HG03521 (cell line): ENCODE measurements at regions not wholly inside any gene's neighbourhood (a gene's known extent, or its start where the extent isn't known, plus 50 kb on each side); places are given as distances from the start of the nearest gene placed in this dataset.

Source experiments
- ATAC-seq: cut with Tn5 transposase; IDR thresholded peaks from one replicate; pipeline ENCODE4 v1.9.1; 2021; ENCODE audit warnings: mild to moderate bottlenecking, moderate library complexity; ENCODE audit not compliant: unreplicated experiment

DNA sequence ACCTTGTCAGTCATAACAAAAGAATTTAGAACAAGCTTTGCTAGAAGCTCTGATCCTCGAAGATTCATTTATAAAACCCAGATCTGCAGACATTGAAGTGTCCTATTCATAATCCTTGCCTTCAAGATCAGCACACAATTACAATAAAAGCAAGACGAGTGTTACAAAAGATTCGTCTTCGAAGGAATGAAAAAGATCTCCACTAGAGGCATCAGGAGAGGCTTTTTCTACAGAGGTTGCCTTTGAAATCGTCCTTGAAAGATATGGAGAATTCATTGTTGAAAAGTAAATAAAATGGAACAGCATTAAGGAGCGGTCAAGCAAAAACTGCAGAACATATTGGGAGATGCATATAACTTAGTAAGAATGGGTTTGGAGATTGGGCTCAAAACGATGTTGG is 146.4 kb downstream of the BMP4 start:
- ATAC-seq: no peak

DNA sequence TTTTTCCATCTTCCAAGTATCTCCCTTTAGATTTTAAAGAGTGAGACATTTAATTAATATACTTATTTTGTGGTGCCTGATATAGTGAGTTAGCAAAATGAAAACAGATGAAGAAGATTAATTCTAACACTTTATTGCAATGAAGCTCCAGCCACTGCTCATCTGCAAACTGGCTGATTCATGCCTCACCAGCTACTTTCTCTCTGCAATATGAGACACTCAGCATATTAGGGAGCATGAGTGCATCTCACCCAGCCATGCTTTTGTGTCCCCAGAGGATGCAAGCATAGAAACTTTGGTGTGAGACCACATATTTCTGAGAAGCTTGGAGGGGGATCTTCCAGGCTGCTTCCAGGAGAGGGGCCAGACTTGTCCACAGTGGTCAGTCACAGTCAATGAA is 148.6 kb downstream of the BMP4 start:
- ATAC-seq: no peak

DNA sequence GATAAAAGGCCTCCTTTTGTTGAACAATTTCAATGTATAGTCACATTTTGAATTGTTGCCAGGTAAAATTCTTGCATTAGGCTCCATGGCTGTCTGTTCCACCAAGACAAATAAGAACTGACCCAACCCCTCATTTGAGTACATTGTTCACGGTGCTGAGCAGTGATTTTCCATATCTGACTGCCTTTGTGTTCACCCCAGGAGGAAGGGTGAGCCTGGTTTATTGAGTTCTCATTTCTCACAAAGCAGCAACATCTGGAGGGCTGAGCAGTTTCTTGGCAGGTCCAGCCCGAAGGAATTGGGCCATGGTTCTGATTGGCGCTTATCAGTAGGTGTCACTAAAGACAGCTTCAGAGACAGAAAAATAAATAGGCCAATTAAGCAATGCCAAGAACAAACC is 149.1 kb downstream of the BMP4 start:
- no peak for ATAC-seq

- ATAC-seq: no peak
Observed at GRCh38 chr14:53807108-53807507, 149.5 kb downstream of the BMP4 start.

GRCh38 chr14:53796734-53797133 is 159.9 kb downstream of the BMP4 start:
- ATAC-seq: no peak

GRCh38 chr14:53793790-53794505 is 162.7 kb downstream of the BMP4 start:
- no peak for ATAC-seq

GRCh38 chr14:53792909-53793308 is 163.7 kb downstream of the BMP4 start:
- ATAC-seq: no peak

DNA sequence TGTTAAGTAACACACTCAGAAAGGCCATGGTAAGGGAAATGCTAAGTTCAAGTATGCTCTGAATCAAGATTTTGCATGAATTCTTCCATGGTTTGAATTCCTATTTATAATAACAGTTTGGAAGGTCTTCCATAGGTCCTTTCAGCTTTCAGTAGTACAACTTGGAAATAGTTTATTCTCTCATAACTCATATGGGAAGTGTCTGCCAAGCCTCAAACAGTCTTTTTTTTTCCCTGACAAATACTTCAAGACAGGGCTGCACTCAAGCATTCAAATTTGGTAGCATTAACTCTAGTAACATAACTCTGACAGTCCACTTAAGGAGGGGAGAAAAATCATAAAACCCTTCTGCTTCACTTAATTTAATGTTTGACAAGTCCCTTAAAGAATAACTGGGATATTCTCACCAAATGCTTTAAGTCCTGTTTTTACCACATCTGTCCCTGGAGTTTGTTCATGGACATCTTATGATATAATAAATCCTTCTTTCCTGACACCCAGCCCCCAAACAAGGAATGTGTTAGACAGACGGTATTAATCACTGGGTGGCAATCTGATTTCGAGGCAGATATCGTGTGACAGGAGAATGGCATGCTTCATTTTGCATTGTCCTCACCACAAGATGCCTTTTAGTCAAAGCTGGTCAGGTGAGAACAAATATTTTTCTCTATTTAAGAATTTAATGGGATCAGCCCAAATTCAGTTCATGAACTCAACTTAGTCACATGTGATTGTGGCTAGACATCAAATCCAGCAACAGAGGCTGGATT is 165.7 kb downstream of the BMP4 start:
- ATAC-seq: no peak

DNA sequence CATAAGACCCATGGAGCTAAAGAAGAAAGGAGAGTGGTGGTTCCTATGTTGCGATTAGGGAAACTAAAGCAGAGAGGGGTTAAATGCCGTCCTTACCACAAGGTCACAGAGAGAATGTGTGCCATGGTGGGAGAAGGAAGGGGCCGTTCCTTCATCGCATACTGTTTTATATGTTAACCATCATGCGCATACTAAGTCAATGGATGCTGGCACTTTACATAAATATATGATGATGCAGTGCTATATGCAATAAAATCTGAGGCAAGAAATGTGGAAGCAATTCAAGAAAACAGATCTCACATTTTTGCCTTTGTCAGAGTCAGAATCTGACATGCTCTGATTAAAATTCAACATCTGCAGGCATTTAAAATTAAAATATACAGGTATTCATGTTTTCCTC is 168.1 kb downstream of the BMP4 start:
- ATAC-seq: no peak

DNA sequence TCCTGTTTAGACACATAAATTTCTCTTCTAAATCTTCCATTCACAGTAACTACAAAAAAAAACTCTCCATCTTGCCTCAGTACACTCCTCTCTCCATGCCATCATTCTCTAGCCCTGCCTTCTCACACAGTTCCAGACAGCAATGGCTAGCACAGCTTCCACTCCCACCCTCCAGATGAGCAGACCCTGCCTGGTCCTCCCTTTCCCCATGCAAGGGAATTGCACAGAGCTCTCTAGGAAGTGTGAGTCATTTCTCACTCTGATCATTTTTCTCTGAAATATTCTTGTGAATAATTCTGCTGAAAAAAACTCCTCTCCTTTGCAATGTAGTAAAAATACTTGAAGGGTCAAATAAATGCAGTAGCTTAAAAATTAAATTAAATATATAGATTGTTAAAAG is 170.6 kb downstream of the BMP4 start:
- ATAC-seq: no peak

DNA sequence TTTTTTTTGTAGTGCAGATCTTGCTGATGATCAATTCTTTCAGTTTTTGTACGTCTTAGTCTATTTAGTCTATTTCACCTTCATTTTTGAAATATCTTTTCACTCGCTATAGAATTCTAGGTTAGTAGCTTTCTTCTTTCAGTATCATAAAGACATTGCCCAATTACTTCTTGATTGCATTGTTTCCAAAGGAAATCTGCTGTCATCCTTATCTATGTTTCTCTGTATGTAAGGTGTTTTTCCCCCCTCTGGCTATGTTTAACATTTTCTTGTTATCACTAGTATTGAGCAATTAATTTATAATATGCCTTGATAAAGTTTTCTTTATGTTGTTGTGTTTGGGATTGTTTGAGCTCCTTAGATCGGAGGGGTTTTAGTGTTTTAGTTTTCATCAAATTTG is 171.9 kb downstream of the BMP4 start:
- ATAC-seq: no peak

DNA sequence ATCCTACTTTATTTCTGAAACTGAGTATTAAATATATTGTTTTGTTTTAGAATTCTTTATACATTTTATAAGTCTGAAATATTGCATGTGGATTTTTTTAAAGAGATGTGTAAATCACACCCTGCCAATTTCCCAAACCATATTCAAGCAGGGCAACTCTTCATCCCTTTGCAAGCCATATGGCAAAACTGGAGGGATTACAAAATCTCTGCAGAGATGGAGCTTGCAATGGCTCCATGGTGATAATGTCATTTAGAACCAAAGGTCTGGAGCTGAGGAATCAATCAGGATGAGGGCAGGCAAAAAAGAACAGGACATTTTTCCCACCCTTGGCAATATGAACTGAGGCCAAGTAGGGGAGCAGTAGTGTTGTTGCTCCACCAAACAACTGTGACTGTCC is 173.4 kb downstream of the BMP4 start:
- no peak for ATAC-seq

DNA sequence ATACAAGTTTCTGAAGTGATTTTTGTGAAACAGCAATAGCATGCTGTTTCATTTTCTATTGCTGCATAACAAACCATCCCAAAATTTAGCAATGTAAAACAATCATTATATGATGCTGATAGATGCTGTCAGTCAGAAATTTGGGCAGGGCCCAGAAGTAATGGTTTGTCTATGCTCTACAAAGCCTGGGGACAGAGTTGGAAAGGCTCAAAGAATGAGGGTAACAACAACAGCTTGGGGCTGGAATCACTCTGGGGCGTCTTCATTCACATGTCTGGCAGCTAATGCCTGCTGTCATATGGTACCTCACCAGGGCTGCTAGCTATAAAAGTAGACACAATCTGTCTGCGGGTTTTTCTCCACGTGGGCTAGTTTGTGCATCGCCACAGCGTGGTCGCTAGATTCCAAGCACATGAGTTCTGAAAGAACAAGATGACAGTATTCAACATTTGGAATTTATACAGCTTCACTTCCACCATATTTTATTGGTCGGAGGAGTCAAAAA is 176.5 kb downstream of the BMP4 start:
- ATAC-seq: no peak

GRCh38 chr14:53779301-53779700 is 177.3 kb downstream of the BMP4 start:
- ATAC-seq: no peak

GRCh38 chr14:53778263-53778662 is 178.4 kb downstream of the BMP4 start:
- no peak for ATAC-seq

GRCh38 chr14:53772936-53773335 is 183.7 kb downstream of the BMP4 start:
- ATAC-seq: no peak

- no peak for ATAC-seq
Observed at GRCh38 chr14:53767566-53767965, 189.1 kb downstream of the BMP4 start.

DNA sequence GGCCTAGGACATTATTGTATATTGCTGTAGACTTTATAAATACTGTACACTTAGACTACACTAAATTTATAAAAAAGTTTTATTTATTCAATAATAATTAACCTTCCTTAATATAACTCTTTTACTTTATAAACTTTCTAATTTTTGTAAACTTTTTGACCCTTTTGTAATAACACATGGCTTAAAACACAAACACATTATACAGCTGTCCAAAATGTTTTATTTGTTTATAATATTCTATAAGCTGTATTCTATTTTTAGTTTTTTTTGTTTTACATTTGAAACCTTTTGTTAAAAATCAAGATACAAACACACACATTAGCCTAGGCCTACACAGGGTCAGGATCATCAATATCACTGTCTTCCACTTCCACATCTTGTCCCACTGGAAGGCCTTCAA is 190.0 kb downstream of the BMP4 start:
- ATAC-seq: no peak

DNA sequence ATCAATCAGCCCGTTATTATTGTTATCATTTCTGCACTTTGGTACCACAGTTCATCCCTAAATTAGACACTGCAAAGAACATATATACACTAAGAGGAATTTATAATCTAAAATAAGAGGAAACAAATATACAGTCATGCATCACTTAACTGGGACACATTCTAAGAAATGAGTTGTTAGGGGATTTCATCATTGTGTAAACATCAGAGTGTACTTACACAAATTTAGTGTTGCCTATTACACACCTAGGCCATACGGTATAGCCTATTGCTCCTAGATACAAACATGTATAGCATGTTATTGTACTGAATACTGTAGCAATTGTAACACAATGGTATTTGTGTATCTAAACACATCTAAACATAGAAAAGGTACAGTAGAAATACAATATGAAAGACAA is 190.5 kb downstream of the BMP4 start:
- no peak for ATAC-seq

DNA sequence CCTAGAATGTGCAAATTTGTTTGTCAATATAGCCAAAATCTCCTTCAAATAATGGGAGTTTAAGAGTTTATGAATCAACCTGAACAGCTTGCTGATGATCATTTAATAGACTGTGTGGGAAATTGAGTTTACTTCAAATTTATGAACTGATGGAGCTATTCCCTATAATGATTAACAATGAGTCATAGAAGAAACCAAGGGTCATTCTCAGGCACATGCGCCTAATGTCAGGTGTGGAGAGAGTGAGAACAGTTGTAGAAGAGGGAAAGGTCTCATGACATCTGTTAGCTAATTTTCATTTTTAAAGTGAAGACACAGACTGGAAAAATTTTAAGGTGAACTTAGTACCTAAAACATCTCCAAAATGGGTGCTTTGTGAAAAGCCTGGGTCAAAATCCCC is 191.8 kb downstream of the BMP4 start:
- no peak for ATAC-seq

- no peak for ATAC-seq
Observed at GRCh38 chr14:53758141-53758540, 198.5 kb downstream of the BMP4 start.

DNA sequence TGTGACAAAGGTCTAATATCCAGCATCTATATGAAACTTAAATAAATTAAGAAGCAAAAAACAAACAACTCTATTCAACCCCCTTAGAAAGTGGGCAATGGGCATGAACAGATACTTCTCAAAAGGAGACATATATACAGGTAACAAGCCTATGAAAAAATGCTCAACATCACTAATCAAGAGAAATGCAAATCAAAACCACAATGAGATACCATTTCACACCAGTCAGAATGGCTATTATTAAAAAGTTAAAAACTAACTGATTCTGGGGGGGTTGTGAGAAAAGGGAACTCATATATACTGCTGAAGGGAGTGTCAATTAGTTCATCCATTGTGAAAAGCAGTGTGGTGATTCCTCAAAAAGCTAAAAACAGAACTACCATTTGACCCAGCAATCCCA is 198.9 kb downstream of the BMP4 start:
- ATAC-seq: no peak
